LNCaP clone FGC (cell line): ENCODE measurements at regions not wholly inside any gene's neighbourhood (a gene's known extent, or its start where the extent isn't known, plus 50 kb on each side); places are given as distances from the start of the nearest gene placed in this dataset.

Source experiments
- DNase-seq: peaks from one replicate; pipeline ENCODE4 v3.0.0-alpha.2; 2011; ENCODE audit warnings: low read depth
- H3K4me3 ChIP-seq: 2 replicates; pipeline ENCODE4 v1.5.1; 2011; ENCODE audit warnings: mild to moderate bottlenecking, low read depth, low read length, control low read depth
- TF ChIP-seq, protein P1 (sequence below): IDR thresholded peaks from 2 replicates; pipeline ENCODE4 v1.5.1; 2012; ENCODE audit warnings: mild to moderate bottlenecking; ENCODE audit not compliant: control insufficient read depth, insufficient read depth; ENCODE audit errors: extremely low read depth

DNA sequence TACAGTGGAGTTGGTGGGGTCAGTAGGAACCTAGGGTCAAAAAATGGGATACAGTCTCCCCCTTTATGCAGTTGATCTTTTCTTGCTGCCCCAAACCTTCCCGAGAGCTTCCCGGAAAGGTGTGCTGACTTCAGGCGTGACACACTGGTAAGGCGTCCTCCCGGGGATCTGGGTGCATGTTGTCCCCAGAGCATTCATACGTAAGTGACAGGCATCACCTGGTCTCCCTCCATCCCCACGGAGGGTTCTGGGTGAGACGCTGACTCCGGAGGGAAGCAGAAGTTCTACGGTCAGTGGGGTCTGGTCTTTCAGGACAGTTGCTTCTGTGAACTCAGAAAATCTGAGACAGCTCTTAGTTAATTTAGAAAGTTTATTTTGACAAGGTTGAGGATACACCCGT lies 159.6 kb upstream of the RTL1 start:
- no peak for DNase-seq
- TF ChIP-seq, protein P1, sequence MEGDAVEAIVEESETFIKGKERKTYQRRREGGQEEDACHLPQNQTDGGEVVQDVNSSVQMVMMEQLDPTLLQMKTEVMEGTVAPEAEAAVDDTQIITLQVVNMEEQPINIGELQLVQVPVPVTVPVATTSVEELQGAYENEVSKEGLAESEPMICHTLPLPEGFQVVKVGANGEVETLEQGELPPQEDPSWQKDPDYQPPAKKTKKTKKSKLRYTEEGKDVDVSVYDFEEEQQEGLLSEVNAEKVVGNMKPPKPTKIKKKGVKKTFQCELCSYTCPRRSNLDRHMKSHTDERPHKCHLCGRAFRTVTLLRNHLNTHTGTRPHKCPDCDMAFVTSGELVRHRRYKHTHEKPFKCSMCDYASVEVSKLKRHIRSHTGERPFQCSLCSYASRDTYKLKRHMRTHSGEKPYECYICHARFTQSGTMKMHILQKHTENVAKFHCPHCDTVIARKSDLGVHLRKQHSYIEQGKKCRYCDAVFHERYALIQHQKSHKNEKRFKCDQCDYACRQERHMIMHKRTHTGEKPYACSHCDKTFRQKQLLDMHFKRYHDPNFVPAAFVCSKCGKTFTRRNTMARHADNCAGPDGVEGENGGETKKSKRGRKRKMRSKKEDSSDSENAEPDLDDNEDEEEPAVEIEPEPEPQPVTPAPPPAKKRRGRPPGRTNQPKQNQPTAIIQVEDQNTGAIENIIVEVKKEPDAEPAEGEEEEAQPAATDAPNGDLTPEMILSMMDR = no peak
- H3K4me3 ChIP-seq = no peak overlapping the region

DNA sequence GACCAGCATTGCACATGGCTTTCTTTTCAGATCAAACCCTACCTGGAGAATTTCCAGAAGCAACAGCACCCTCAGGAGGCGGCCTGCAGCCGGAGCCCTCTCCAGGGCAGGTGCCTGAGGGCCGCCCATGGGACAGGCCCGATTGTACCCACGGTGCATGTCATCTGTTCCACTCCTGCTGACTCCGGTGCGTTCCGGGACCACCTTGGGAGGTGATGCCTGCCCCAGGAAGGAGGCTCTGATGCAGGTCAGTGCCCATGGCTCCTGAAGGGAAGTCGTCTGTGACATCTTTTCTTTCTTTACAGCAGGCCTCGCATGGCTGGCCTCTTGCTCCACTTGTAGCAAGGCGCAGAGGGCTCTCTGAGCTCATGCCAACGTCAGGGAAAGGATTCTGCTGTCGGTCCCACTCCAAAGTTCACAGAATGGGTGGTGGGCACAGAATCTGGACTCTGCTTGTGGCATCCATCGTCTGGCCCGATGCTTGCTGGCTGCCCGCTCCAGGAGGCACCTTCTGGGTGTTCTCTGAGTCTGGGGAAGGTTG lies 160.7 kb upstream of the RTL1 start:
- no peak overlapping the region for H3K4me3 ChIP-seq
- TF ChIP-seq, protein P1 = no peak
- no peak for DNase-seq

DNA sequence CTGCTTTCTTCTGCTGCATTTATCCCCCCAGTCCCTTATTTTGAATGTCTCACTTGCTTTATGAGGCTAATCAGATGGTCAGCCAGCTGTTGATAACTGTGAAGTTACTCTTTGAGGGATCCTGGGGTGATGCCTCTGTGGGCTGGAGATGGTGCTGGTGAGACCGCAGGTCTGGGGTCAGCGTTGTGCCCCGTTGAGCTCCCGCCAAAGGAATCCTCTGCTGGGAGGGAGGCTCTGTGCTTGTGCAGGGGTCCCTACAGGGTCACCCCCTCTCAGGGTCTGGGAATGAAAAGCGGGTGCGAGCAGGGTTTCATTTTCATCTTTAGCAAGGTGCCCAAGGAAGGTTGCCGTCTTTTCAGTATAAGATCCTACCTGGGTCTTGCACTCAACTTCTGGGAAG lies 161.2 kb upstream of the RTL1 start:
- DNase-seq = no peak
- H3K4me3 ChIP-seq = no peak overlapping the region
- TF ChIP-seq, protein P1 = no peak

DNA sequence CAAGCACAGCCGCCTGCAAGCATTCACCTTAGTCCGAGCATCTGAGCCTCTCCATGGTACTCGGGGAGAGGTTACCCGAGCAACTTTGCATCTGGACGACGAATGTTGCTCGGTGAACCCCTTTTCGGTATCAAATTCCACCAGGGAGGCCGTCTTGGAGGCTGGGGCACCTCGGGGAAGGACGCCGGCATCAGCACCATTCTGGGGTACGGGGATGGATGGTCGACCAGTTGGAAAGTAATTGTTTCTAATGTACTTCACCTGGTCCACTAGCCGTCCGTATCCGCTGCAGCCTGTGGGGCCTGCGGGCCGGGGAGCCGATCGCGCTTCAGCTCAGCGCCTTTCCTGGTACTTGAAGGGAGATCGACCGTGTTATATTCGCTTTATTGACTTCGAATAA lies 161.7 kb upstream of the RTL1 start:
- H3K4me3 ChIP-seq = no peak overlapping the region
- no peak for DNase-seq
- TF ChIP-seq, protein P1 = no peak

DNA sequence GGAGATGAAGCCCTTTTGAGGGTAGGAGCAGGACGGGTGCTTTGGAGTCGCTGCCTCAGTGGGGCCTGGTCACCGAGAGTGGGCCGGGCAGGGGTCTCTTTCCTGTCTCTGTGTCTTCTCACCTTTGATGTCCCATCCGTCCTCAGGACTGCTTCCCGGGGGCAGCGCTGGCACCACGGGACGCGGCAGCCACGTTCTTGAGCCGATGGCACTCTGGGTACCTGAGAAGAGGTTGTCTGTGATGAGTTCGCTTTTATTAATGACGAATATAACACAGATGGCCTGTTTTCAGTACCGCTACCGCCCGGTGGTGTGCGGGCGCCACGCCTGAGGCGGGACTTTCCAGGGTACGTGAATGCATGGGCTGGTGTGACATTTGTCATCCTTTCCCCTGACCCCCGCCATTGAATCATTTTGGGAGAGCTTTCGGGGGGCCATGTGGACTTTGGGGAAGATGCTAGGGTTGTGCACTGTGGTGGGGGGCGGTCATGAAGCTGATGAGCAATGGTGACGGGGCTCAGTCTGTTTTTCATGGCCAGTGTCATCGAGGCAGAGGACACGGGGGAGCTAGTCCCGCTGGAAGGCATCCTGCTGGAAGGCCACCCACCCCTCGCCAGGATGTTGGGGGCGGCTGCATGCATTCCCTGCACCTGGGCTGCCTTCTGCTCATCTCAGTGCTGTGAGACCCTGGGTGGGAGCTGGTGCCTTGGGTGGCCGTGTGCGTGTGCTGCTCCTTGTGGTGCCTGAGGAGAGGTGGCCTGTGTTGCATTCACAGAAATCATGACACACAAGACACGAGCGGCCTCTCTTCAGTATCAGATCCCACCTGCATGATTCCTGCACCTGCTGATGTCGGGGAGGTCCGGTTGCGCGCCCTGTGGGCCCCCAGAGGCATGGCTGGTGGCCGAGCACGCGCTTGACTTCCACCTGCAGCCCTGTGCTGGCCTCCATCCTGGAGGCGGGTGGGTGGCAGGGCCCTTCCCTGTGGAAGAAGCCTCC lies 162.5 kb upstream of the RTL1 start:
- DNase-seq = no peak
- H3K4me3 ChIP-seq = no peak overlapping the region
- TF ChIP-seq, protein P1 = no peak

DNA sequence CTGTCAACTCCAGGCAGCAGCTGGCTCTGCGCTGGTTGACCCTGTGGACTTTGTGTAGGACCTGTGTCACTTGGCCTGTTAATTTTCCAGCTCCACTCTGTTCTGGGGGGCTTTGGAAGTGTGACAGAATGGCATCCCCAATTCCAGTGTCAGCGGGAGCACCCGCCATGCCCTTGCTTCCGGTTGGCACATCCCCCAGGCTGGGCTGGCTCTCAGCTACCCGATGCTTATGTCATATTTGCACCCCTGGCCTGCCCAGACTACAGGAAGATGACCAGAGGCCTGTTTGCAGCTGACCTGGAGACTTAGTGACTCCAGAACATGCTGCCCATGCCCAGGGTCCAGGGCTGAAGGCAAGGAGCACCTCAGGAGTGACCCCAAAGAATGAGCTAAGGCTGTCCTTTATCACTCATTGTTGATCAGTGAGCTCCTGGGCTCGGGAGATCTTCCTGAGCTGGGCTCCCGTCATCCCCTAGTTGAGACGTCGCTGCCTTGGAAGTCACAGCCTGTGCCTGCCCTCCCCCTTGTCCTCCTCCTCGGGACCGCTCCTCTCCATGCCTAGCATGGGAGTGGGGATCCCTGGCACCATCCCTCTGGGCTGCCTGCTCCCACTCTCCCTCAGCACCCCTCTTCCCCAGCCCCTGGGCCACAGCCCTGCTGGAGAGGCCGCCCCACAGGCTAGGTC lies 163.4 kb upstream of the RTL1 start:
- no peak overlapping the region for H3K4me3 ChIP-seq
- DNase-seq = no peak
- TF ChIP-seq, protein P1 = no peak
